ENCODE measurements at regions not wholly inside any gene's neighbourhood (a gene's known extent, or its start where the extent isn't known, plus 50 kb on each side); places are given as distances from the start of the nearest gene placed in this dataset.

- peaks cover 44% of the 10 kb centered on the region for H3K27me3 Mint-ChIP-seq
- no peak overlapping the region for H3K27ac Mint-ChIP-seq
- no peak for DNase-seq
- H3K36me3 Mint-ChIP-seq (ENCODE audit: low read depth) = no peaks in the 10 kb centered on the region
- no peaks in the 10 kb centered on the region for H3K4me1 Mint-ChIP-seq (ENCODE audit: low read depth)
- H3K4me3 Mint-ChIP-seq = no peak overlapping the region
- peaks cover 8% of the 10 kb centered on the region for H3K9me3 Mint-ChIP-seq
These were observed 329.1 kb downstream of the AR start for GRCh38 chrX:67872958-67873357.

GRCh38 chrX:67892401-67892800 lies 348.6 kb downstream of the AR start:
- Mint-ChIP-seq H3K4me3 (no peak overlapping the region), H3K4me1 (ENCODE audit: low read depth) (no peaks in the 10 kb centered on the region), H3K9me3 (peaks cover 9% of the 10 kb centered on the region), H3K36me3 (ENCODE audit: low read depth) (no peaks in the 10 kb centered on the region), H3K27ac (no peak overlapping the region), H3K27me3 (peaks cover 35% of the 10 kb centered on the region)
- no peak for DNase-seq

- no peak for DNase-seq
- Mint-ChIP-seq H3K27me3 (peaks cover 30% of the 10 kb centered on the region), H3K4me3 (no peak overlapping the region), H3K4me1 (ENCODE audit: low read depth) (no peaks in the 10 kb centered on the region), H3K36me3 (ENCODE audit: low read depth) (no peaks in the 10 kb centered on the region), H3K27ac (no peak overlapping the region), H3K9me3 (peaks cover 12% of the 10 kb centered on the region)
These were observed 350.1 kb downstream of the AR start for GRCh38 chrX:67893931-67894330.

GRCh38 chrX:67917421-67918010 lies 373.7 kb downstream of the AR start:
- Mint-ChIP-seq H3K27me3 (peaks cover 49% of the 10 kb centered on the region), H3K9me3 (no peaks in the 10 kb centered on the region), H3K27ac (no peak overlapping the region), H3K36me3 (ENCODE audit: low read depth) (no peaks in the 10 kb centered on the region), H3K4me3 (no peak overlapping the region), H3K4me1 (ENCODE audit: low read depth) (no peaks in the 10 kb centered on the region)
- no peak for DNase-seq

- Mint-ChIP-seq H3K9me3 (no peaks in the 10 kb centered on the region), H3K27ac (no peak overlapping the region), H3K36me3 (ENCODE audit: low read depth) (no peaks in the 10 kb centered on the region), H3K4me1 (ENCODE audit: low read depth) (no peaks in the 10 kb centered on the region), H3K4me3 (no peak overlapping the region), H3K27me3 (peaks cover 49% of the 10 kb centered on the region)
- DNase-seq = no peak
These were observed 379.1 kb downstream of the AR start for GRCh38 chrX:67922966-67923365.

GRCh38 chrX:67939270-67939669 lies 395.4 kb downstream of the AR start:
- Mint-ChIP-seq H3K27me3 (peaks cover 18% of the 10 kb centered on the region), H3K36me3 (ENCODE audit: low read depth) (no peaks in the 10 kb centered on the region), H3K9me3 (no peaks in the 10 kb centered on the region), H3K4me3 (no peak overlapping the region), H3K4me1 (ENCODE audit: low read depth) (no peaks in the 10 kb centered on the region), H3K27ac (no peak overlapping the region)
- DNase-seq = no peak

- peaks cover 21% of the 10 kb centered on the region for H3K27me3 Mint-ChIP-seq
- no peaks in the 10 kb centered on the region for H3K36me3 Mint-ChIP-seq (ENCODE audit: low read depth)
These were observed 405.4 kb downstream of the AR start for GRCh38 chrX:67949270-67949669.

GRCh38 chrX:67953658-67954057 lies 409.8 kb downstream of the AR start:
- no peaks in the 10 kb centered on the region for H3K9me3 Mint-ChIP-seq
- DNase-seq = no peak
- peaks cover 27% of the 10 kb centered on the region for H3K27me3 Mint-ChIP-seq
- no peaks in the 10 kb centered on the region for H3K4me1 Mint-ChIP-seq (ENCODE audit: low read depth)
- no peak overlapping the region for H3K27ac Mint-ChIP-seq
- H3K36me3 Mint-ChIP-seq (ENCODE audit: low read depth) = no peaks in the 10 kb centered on the region
- H3K4me3 Mint-ChIP-seq = no peak overlapping the region

More at GRCh38 chrX:67949270-67949669, 405.4 kb downstream of the AR start:
- no peak overlapping the region for H3K4me3 Mint-ChIP-seq
- no peaks in the 10 kb centered on the region for H3K4me1 Mint-ChIP-seq (ENCODE audit: low read depth)
- no peak overlapping the region for H3K27ac Mint-ChIP-seq
- DNase-seq = no peak
- no peaks in the 10 kb centered on the region for H3K9me3 Mint-ChIP-seq

- Mint-ChIP-seq H3K27me3 (peaks cover 59% of the 10 kb centered on the region), H3K4me3 (no peak overlapping the region), H3K9me3 (no peaks in the 10 kb centered on the region), H3K4me1 (ENCODE audit: low read depth) (no peaks in the 10 kb centered on the region), H3K27ac (no peak overlapping the region), H3K36me3 (ENCODE audit: low read depth) (no peaks in the 10 kb centered on the region)
- DNase-seq = no peak
These were observed 417.7 kb downstream of the AR start for GRCh38 chrX:67961516-67961915.
